HG03060 (cell line): ENCODE measurements at regions not wholly inside any gene's neighbourhood (a gene's known extent, or its start where the extent isn't known, plus 50 kb on each side); places are given as distances from the start of the nearest gene placed in this dataset.

Experiments used
- ATAC-seq: cut with Tn5 transposase; IDR thresholded peaks from one replicate; pipeline ENCODE4 v1.9.1; 2021; ENCODE audit warnings: low read depth, moderate number of reproducible peaks; ENCODE audit not compliant: unreplicated experiment

- ATAC-seq, result no peak
Observed at GRCh38 chr4:135672202-135672601, 1470.6 kb upstream of the PABPC4L start.

DNA sequence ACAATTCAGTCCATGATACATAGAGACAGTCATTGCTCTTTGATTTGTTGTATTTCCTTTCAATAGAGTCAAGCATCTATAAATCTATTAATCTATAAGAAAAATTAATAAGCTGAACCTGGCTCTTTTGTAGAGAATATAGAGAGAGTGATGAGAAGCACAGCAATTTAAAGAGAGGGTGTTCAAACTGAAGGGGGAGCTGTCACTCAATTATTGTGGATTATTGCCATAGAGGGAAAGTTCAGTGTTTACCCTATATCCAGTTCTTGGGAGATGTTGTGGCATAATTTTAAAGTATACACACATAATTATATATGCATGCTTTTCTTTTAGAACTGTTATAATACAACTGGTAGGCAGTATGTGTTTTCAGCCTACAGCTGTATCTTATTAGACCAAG lies 1469.0 kb upstream of the PABPC4L start:
- ATAC-seq, result no peak
